Ovary (tissue), 3 donors: ENCODE measurements at regions not wholly inside any gene's neighbourhood (a gene's known extent, or its start where the extent isn't known, plus 50 kb on each side); places are given as distances from the start of the nearest gene placed in this dataset.

Experiments
- CTCF ChIP-seq, 3 donors: fragments of 450-650 bp in 2 of 3; fragments of 200-600 bp in 1 of 3; IDR thresholded peaks; one replicate each; pipeline versions ENCODE4 v1.5.1 to v1.8.0; 2016 to 2022; ENCODE audit warnings: antibody characterized with exemption in 3 of 3, mild to moderate bottlenecking in 1 of 3
- POLR2A ChIP-seq: fragments of 450-650 bp; IDR thresholded peaks from one replicate; pipeline ENCODE4 v1.6.1; 2017; ENCODE audit warnings: antibody characterized with exemption, mild to moderate bottlenecking, moderate library complexity
- donor health status: DM: no; HTN: no; CAD: no.

- TF ChIP-seq CTCF (IDR thresholded peaks at IDR 0.05) (no peak), POLR2A (no peak)
Measured at GRCh38 chr14:98022541-98023520, 1225.6 kb downstream of the VRK1 start.
